ENCODE measurements at regions not wholly inside any gene's neighbourhood (a gene's known extent, or its start where the extent isn't known, plus 50 kb on each side); places are given as distances from the start of the nearest gene placed in this dataset.

- Mint-ChIP-seq H3K4me1 (ENCODE audit: low read depth) (no peaks in the 10 kb centered on the region), H3K36me3 (ENCODE audit: low read depth) (no peaks in the 10 kb centered on the region), H3K4me3 (no peak overlapping the region), H3K27me3 (ENCODE audit: low read depth) (no peaks in the 10 kb centered on the region), H3K27ac (no peak overlapping the region), H3K9me3 (peaks cover 6% of the 10 kb centered on the region)
- DNase-seq (ENCODE audit: low spot score) = no peak
These were observed 59.4 kb upstream of the CD96 start for GRCh38 chr3:111482574-111482973.

- Mint-ChIP-seq H3K4me1 (ENCODE audit: low read depth) (no peaks in the 10 kb centered on the region), H3K36me3 (ENCODE audit: low read depth) (no peaks in the 10 kb centered on the region)
These were observed 56.9 kb upstream of the CD96 start for GRCh38 chr3:111485086-111485485.

More at GRCh38 chr3:111485086-111485485, 56.9 kb upstream of the CD96 start:
- Mint-ChIP-seq H3K9me3 (peaks cover 6% of the 10 kb centered on the region), H3K27me3 (ENCODE audit: low read depth) (no peaks in the 10 kb centered on the region), H3K4me3 (no peak overlapping the region), H3K27ac (no peak overlapping the region)
- no peak for DNase-seq (ENCODE audit: low spot score)
